Left ventricle myocardium inferior (tissue), 1 donor: ENCODE measurements at regions not wholly inside any gene's neighbourhood (a gene's known extent, or its start where the extent isn't known, plus 50 kb on each side); places are given as distances from the start of the nearest gene placed in this dataset.

Source experiments
- DNase-seq: peaks from one replicate; pipeline ENCODE4 v3.0.0-alpha.2; 2020
- H3K27ac ChIP-seq: fragments of 200-600 bp; replicated peaks from 2 replicates; pipeline ENCODE4 v1.8.0; 2021
- H3K27me3 ChIP-seq: fragments of 200-600 bp; 2 replicates; pipeline ENCODE4 v1.8.0; 2021; ENCODE audit warnings: low read depth
- H3K36me3 ChIP-seq: fragments of 200-600 bp; 2 replicates; pipeline ENCODE4 v1.8.0; 2021
- H3K4me1 ChIP-seq: fragments of 200-600 bp; 2 replicates; pipeline ENCODE4 v1.8.0; 2021
- H3K4me3 ChIP-seq: fragments of 200-600 bp; 2 replicates; pipeline ENCODE4 v1.8.0; 2021; ENCODE audit warnings: mild to moderate bottlenecking, moderate library complexity
- H3K9me3 ChIP-seq: fragments of 200-600 bp; replicated peaks from 2 replicates; pipeline ENCODE4 v1.8.0; 2021
- CTCF ChIP-seq: fragments of 200-600 bp; IDR thresholded peaks from 2 replicates; pipeline ENCODE4 v1.8.0; 2021; ENCODE audit warnings: antibody characterized with exemption, mild to moderate bottlenecking, borderline replicate concordance
- intact Hi-C: fragments of 100-400 bp; cut with micrococcal nuclease; formaldehyde crosslinking; loops from one replicate; pipeline ENCODE4 v1.11.0; 2022
- donor health status: DM: no; HTN: yes; CAD: no; lungs with severe emphysema.

- Histone ChIP-seq H3K36me3 (no peaks in the 10 kb centered on the region), H3K4me1 (no peaks in the 10 kb centered on the region), H3K27me3 (no peaks in the 10 kb centered on the region), H3K4me3 (no peak overlapping the region), H3K9me3 (no peaks in the 10 kb centered on the region), H3K27ac (no peak overlapping the region)
- DNase-seq, result no peak
- TF ChIP-seq CTCF, result no peak
- intact Hi-C loops, result no loop called here
Measured at GRCh38 chr13:82698383-82698782, 1183.9 kb downstream of the SLITRK1 start.

GRCh38 chr13:82693607-82694006 lies 1188.7 kb downstream of the SLITRK1 start:
- H3K9me3 ChIP-seq, result no peaks in the 10 kb centered on the region
- DNase-seq, result no peak
- H3K36me3 ChIP-seq, result no peaks in the 10 kb centered on the region
- intact Hi-C loops, result no loop called here
- H3K4me3 ChIP-seq, result no peak overlapping the region
- TF ChIP-seq CTCF, result no peak
- no peak overlapping the region for H3K27ac ChIP-seq
- H3K27me3 ChIP-seq, result no peaks in the 10 kb centered on the region
- no peaks in the 10 kb centered on the region for H3K4me1 ChIP-seq

- DNase-seq, result no peak
- peaks cover 7% of the 10 kb centered on the region for H3K9me3 ChIP-seq
- H3K4me3 ChIP-seq, result peak overlapping the region; percentile 50
- intact Hi-C loops, result no loop called here
- no peaks in the 10 kb centered on the region for H3K4me1 ChIP-seq
- H3K27me3 ChIP-seq, result no peaks in the 10 kb centered on the region
- no peak for TF ChIP-seq CTCF
- H3K36me3 ChIP-seq, result no peaks in the 10 kb centered on the region
- no peak overlapping the region for H3K27ac ChIP-seq
Measured at GRCh38 chr13:82688400-82688994, 1193.8 kb downstream of the SLITRK1 start.

GRCh38 chr13:82687884-82688283 lies 1194.4 kb downstream of the SLITRK1 start:
- H3K9me3 ChIP-seq, result peaks cover 11% of the 10 kb centered on the region
- intact Hi-C loops, result no loop called here
- DNase-seq, result no peak
- H3K4me3 ChIP-seq, result no peak overlapping the region
- no peaks in the 10 kb centered on the region for H3K36me3 ChIP-seq
- H3K4me1 ChIP-seq, result no peaks in the 10 kb centered on the region
- no peak for TF ChIP-seq CTCF
- no peaks in the 10 kb centered on the region for H3K27me3 ChIP-seq
- H3K27ac ChIP-seq, result no peak overlapping the region

- Histone ChIP-seq H3K9me3 (peaks cover 13% of the 10 kb centered on the region), H3K4me3 (no peak overlapping the region), H3K4me1 (no peaks in the 10 kb centered on the region), H3K36me3 (no peaks in the 10 kb centered on the region), H3K27ac (no peak overlapping the region), H3K27me3 (no peaks in the 10 kb centered on the region)
- DNase-seq, result no peak
- intact Hi-C loops, result no loop called here
- TF ChIP-seq CTCF, result no peak
Measured at GRCh38 chr13:82681535-82681934, 1200.7 kb downstream of the SLITRK1 start.
